ENCODE measurements at regions not wholly inside any gene's neighbourhood (a gene's known extent, or its start where the extent isn't known, plus 50 kb on each side); places are given as distances from the start of the nearest gene placed in this dataset.

- DNase-seq (ENCODE audit: low read depth, low spot score): no peak
These were observed 273.5 kb upstream of the HDAC4 start for GRCh38 chr2:239674101-239674980.

DNA sequence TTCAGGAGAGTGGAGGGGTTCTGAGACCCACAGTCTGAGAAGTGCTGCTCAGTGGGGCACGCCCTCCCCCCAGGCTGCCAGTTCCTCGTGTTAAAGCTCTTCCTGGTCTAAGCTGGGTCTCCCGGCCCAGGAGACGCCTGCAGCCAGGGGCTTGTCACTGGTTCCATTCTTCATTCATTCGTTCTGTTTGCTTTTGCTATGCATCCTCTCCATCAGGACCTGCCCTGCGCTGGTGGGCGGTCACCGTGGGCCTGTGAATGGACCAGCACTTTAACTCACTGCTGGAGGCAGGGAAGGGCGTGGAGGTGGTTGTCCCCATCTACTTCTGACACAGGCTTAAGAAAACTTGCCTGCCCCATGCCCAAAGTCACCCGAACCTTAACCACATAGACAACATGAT lies 272.8 kb upstream of the HDAC4 start:
- DNase-seq (ENCODE audit: low read depth, low spot score): no peak

GRCh38 chr2:239671916-239672849 lies 271.4 kb upstream of the HDAC4 start:
- no peak for DNase-seq (ENCODE audit: low read depth, low spot score)

GRCh38 chr2:239671471-239671870 lies 270.7 kb upstream of the HDAC4 start:
- DNase-seq (ENCODE audit: low read depth, low spot score): no peak

DNA sequence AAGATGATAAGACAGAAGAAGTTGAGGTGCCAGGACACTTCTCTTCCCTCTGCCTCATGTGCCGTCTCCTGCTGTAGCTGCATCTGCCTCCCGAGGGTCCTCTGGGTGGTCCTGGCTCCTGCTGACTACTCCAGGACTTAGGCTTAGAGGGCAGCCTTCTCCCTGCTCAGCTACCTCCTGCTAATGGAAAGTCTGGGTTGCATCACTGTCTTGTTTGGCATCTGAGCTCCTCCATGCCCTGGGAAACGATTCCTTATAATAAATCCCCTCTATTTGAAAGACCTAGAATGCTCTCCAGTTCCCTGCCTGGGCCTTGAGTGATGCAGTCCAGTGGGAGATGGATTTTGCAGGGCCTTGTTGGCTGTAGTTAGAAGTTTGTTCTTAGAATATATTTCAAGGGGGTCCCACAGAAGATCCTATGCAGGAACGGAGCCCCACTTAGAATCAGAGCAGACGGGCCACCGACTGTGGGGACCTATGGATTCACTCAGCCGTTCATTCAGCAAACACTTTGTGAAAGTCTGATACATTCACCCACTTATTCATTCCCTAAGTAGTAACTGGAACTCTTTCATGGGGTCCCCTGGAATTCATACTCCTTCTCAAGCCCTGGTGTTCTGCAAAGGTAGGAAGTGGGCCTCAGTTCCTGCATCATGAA lies 269.8 kb upstream of the HDAC4 start:
- DNase-seq (ENCODE audit: low read depth, low spot score): no peak

DNA sequence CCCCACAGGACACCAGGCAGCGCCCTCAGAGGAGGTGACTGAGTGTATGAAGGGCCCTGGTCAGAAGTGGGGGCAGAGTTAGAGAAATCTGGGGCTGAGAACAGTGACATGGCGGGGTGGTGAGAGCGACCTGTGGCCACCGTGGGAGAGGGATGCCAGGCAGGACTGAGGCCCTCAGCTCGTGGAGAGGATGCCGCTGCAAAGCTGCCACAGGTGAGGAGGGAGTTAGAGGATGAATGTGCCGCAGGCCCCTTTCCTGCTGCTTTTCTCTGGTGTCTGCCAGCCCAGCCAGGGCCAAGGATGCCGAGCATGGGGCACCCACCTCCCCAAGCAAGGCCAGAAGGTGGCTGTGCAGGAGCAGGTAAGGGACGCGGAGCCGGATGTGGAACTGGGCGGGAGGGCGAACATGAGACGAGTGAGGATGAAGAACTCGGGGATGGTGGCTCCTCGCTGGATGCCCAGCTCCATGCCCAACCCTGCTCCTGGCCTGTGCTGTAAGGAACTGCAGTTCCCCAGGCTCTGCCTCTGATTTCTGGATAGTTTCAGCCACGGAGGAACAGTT lies 269.2 kb upstream of the HDAC4 start:
- no peak for DNase-seq (ENCODE audit: low read depth, low spot score)

GRCh38 chr2:239669181-239669898 lies 268.5 kb upstream of the HDAC4 start:
- no peak for DNase-seq (ENCODE audit: low read depth, low spot score)

DNA sequence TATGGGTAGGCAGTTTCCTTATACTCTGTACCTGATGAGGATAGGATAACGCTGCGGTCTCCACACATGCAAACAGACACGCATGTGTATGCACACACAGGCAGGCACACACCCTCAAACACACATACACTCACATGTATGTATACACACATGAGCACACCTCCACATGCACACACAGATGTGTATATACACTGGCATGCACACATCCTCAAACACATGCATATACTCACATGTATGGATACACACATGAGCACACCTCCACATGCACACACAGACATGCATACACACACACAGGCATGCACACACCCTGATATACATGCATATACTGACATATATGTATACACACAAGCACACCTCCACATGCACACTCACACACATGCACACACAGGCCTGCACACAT lies 267.8 kb upstream of the HDAC4 start:
- DNase-seq (ENCODE audit: low read depth, low spot score): no peak

GRCh38 chr2:239668042-239668441 lies 267.2 kb upstream of the HDAC4 start:
- DNase-seq (ENCODE audit: low read depth, low spot score): no peak

- DNase-seq (ENCODE audit: low read depth, low spot score): no peak
These were observed 266.7 kb upstream of the HDAC4 start for GRCh38 chr2:239667431-239667985.

DNA sequence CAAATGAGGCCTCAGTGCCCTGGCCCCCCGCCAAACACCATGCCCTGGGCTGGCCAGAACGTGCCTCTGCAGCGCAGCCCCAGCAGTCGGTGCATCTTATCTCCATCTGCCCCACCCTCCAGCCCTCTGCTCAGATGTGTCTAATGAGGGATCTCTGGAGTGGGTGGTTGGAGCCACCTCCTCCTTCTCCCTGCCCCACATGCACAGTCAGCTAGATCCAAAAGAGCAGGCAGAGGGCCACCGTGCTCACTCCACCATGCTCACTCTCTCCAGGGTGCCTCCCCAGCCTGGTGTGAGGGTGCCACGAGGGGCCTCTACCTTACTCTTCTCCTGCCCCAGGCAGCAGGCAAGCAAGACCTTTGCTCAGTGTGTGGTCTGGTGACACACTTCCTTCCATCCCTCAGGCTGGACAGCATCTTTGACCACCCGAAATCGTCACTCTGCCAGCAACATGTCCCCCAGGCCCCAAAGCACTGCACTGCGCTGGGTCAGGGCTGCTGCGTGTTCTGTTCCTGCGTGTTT lies 266.1 kb upstream of the HDAC4 start:
- DNase-seq (ENCODE audit: low read depth, low spot score): no peak

DNA sequence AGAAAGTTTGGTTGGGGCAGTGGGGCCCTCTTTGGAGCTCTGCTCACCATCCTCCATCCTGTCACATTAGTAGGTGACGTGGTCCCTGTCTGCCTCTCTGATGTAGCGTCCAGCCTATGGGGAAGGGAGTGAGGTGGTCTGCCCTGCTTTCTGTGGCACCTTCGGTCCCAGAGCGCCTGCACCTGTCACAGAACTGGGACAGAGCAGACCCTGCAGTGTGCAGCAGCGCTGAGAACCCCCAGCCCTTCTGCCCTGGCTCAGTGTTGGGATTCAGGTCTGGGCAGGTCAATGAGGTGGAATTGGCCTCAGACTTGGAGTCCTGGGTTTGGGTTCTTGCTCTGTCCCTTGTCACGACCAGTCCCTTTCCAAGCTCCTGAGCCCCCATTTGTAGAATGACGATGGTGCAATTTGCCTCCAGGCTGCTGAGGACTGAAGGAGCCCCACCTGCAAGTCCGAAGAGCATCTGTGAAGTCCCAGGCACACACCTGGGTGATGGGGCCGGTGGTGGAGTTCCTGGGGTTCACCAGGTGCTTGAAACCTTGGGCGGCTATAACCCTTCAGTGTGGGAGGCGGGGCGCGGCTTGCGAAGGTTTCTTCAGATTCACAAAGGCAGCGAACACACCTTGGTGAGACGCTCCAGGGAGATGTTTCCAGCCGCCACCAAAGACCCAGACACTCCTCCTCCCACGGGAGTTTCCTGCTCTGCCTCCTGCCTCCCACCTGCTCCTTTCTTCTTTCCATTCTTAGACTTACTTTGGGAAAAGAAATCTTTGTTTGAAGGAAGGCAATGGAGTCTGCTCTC lies 265.4 kb upstream of the HDAC4 start:
- DNase-seq (ENCODE audit: low read depth, low spot score): no peak

DNA sequence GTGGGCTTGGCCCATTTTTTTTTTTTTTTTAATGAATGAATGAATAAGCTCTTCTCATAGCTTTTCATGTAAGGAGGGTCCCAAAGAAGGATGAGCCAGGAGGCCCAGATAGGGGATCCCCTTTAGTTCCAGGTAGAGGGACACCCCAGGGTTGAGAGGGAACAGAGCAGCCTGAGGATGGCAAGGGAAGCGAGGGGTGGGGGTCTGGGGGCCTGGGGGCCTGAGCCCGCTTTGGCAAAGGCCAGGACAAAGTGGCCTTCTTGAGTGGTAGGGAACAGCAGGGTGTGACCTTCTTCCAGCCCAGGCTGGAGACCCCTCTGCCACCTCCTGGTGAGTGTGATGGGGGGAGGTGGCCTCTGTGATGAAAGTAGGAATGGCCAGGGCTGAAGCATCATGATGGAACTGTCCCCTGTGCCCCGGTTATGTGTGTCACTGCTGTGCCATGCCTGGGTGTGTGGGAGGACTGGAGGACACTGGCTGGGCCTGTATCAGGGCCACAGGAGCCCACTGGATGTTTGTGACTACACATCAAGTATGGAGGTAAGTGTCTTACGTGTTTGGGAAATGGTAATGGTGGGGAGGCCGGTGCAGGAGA lies 263.5 kb upstream of the HDAC4 start:
- DNase-seq (ENCODE audit: low read depth, low spot score): no peak

DNA sequence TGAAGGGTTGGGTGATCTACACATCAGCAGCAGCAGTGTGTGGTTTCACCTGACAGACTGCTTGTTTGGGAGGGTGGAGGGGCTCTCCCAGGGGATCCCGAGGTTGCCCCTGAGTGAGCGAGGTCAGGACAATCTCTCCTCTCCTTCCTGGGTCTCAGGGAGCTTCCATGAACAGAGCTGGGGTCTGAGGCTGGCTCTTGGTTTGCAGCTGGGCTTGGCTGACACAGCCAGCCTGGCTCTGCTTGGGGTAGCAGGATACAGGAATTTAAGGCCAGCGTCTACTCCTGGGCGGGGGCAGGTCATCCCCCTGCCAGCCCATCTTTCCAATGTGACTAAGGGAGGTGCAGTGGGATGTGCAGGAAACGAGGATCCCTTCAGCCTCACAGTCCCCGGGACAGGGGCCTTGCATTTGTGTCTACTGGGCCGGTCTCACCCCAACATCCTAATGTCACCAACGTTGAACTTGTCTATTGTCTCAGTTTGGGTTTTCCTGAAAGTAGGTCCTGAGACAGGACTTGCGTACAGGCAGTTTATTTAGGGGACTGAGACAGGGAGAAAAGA lies 262.6 kb upstream of the HDAC4 start:
- no peak for DNase-seq (ENCODE audit: low read depth, low spot score)

GRCh38 chr2:239662413-239663120 lies 261.7 kb upstream of the HDAC4 start:
- no peak for DNase-seq (ENCODE audit: low read depth, low spot score)

DNA sequence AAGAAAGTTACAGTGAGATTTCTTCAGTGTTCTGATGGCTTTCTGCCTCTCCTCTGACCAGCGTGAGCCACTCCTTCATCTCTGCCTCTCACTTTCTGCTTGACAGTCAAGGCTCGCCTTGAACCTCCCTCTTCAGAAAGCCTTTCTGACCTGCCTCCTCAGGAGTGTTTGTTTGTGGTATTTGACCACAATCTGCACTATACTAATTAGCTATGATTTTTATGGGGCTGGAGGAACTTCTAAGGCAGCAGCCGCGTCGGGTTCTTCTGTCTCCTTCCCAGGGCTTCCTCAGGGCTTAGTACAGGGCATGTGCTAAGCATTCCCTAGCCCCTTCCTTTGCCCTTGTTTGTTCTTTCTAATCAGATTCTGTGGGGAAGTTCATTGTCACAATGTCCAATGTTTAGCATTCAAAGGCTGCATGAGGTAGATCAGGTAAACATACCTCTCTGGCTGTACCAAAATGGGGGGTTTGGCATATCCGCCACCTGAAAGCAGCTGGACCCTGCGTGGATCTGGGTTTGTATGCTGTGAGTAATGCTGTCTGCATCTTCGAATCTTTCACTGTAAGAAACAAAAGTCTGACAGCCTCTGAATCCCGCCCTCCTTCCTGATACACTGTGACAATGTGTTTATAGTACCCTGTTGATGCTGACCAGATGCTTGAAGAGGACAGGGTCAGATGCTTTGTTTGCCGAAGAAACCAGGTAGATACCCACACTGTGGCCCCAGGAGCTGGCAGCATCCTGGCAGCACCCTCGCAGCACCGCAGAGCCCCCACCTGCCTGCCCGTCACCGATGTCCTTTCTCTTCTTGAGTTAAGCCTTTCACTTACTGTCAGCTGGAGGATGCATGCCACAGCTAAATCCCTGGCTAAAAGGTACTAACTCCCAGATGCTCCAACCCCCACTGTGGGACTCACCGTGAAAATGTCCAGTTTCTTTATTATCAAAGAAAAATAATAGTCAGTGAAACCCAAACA lies 260.8 kb upstream of the HDAC4 start:
- no peak for DNase-seq (ENCODE audit: low read depth, low spot score)
